NT2/D1 (cell line): ENCODE measurements at regions not wholly inside any gene's neighbourhood (a gene's known extent, or its start where the extent isn't known, plus 50 kb on each side); places are given as distances from the start of the nearest gene placed in this dataset.

Source experiments
- SUZ12 ChIP-seq: IDR thresholded peaks from 2 replicates; pipeline ENCODE4 v1.6.1; 2011; ENCODE audit not compliant: insufficient read length, insufficient read depth; ENCODE audit errors: extremely low read depth
- YY1 ChIP-seq: IDR thresholded peaks from 2 replicates; pipeline ENCODE4 v1.6.1; 2011; ENCODE audit not compliant: insufficient read length, insufficient read depth
- ZNF274 ChIP-seq: IDR thresholded peaks from 2 replicates; pipeline ENCODE4 v1.6.1; 2011; ENCODE audit warnings: mild to moderate bottlenecking, low read depth, low read length

DNA sequence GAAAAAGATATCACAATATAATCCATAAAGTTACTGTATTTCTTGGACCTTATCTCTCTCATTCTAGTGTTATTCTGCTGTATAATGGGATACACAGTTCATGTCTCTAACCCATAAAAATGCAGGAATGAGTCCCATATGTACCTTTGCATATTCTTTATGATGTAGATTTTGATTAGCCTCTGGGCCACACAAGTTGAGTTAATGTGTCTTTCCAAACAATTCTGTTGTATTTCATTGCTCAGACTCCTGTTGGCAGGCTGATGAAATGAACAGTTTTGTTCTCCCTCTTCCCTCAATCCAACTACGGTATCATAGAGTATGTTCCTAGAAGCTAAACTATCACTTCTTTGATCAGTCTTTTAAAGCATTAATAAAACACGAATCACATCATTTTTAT lies 113.2 kb upstream of the SATB2 start:
- TF ChIP-seq SUZ12: no peak
- no peak for TF ChIP-seq YY1
- no peak for TF ChIP-seq ZNF274
